Right lobe of liver (tissue), 4 donors: ENCODE measurements at regions not wholly inside any gene's neighbourhood (a gene's known extent, or its start where the extent isn't known, plus 50 kb on each side); places are given as distances from the start of the nearest gene placed in this dataset.

Experiments
- POLR2A ChIP-seq: fragments of 450-650 bp; IDR thresholded peaks from one replicate; pipeline ENCODE4 v1.6.1; 2017; ENCODE audit warnings: antibody characterized with exemption, mild to moderate bottlenecking
- TF ChIP-seq, protein P1 (sequence below), 4 donors: fragments of 200-600 bp in 3 of 4; fragments of 450-650 bp in 1 of 4; IDR thresholded peaks; one replicate each; pipeline versions ENCODE4 v1.5.1 to v1.8.0; 2016 to 2022; ENCODE audit warnings: antibody characterized with exemption in 4 of 4, mild to moderate bottlenecking in 2 of 4
- donor health status: DM: no; HTN: no; CAD: no.
- donor health status: DM: no; HTN: no; CAD: no.
- donor health status: DM: no; HTN: yes; CAD: no.

DNA sequence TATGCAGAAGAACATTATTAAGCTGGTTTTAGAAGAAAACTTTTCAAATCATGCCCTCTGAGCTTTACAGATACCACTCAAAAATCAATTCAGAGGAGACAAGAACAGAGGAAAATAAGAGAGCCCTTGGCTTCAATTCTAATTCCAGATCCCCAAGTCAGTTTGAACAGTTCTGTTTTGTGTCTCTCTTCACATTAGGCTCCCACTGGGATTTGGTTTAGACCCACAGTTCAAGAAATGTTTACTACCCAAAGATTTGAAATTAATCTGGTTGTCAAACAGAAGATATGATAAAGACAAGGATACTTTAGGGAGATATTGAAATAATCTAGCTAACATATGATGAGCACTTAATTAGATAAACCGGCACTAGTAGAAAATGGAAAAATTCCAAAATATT is 329.5 kb downstream of the RAD51AP2 start:
- TF ChIP-seq, protein P1, sequence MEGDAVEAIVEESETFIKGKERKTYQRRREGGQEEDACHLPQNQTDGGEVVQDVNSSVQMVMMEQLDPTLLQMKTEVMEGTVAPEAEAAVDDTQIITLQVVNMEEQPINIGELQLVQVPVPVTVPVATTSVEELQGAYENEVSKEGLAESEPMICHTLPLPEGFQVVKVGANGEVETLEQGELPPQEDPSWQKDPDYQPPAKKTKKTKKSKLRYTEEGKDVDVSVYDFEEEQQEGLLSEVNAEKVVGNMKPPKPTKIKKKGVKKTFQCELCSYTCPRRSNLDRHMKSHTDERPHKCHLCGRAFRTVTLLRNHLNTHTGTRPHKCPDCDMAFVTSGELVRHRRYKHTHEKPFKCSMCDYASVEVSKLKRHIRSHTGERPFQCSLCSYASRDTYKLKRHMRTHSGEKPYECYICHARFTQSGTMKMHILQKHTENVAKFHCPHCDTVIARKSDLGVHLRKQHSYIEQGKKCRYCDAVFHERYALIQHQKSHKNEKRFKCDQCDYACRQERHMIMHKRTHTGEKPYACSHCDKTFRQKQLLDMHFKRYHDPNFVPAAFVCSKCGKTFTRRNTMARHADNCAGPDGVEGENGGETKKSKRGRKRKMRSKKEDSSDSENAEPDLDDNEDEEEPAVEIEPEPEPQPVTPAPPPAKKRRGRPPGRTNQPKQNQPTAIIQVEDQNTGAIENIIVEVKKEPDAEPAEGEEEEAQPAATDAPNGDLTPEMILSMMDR (IDR thresholded peaks at IDR 0.05): no peak
- TF ChIP-seq POLR2A: no peak
